K562 (cell line): ENCODE measurements at regions not wholly inside any gene's neighbourhood (a gene's known extent, or its start where the extent isn't known, plus 50 kb on each side); places are given as distances from the start of the nearest gene placed in this dataset.
A peak's percentile ranks its signal among the peaks of the same experiment; 100 is the strongest.

ENCODE experiments used
- ATAC-seq: fragments of 200-7000 bp; cut with Tn5 transposase; 3 replicates; pipeline ENCODE4 v1.9.1; 2020; ENCODE audit warnings: moderate library complexity
- BruUV-seq: library from RNA; stranded (reverse); fragments of 400-500 nt; replicated peaks from 2 replicates; lab custom pipeline; 2021; lab: Mats Ljungman, UMichigan
- CTCF ChIA-PET: fragments of 300-600 bp; formaldehyde crosslinking; extraction: SDS; loops from one replicate; lab custom pipeline; 2021; ENCODE audit warnings: low intra/inter-chr PET ratio; lab: Yijun Ruan, JAX
- POLR2A ChIA-PET: fragments of 300-600, 350-650 bp; sonication (Branson Sonifier 250); formaldehyde crosslinking; extraction: SDS; loops from one replicate; lab custom pipeline; 2021; ENCODE audit warnings: antibody characterized with exemption, inconsistent platforms; lab: Yijun Ruan, JAX
- DNase-seq, 4 experiments: peaks; one replicate each; pipeline versions ENCODE4 v3.0.0 to v3.0.0-alpha.2; 2011 to 2018; ENCODE audit warnings: low spot score in 3 of 4, mixed read lengths in 3 of 4; ENCODE audit errors: extremely low read depth in 1 of 4
- FAIRE-seq: peaks from 2 replicates; lab custom pipeline; 2011; peaks lifted over from hg19 to GRCh38; lab: Jason Lieb, UNC
- H2AFZ ChIP-seq: 2 replicates; pipeline ENCODE4 v1.6.0; 2011; ENCODE audit warnings: low read depth, low read length, control low read depth, inconsistent platforms
- H3K27ac ChIP-seq: fragments of 200-600 bp; 3 replicates; pipeline ENCODE4 v1.8.0; 2011; ENCODE audit warnings: low read depth, mild to moderate bottlenecking, control low read depth, inconsistent platforms, low read length, moderate library complexity, mixed read lengths; ENCODE audit errors: extremely low read depth
- H3K27me3 ChIP-seq, 2 experiments: fragments of 300-600 bp in 1 of 2; 2 replicates in 1 of 2; 3 replicates in 1 of 2; pipeline versions ENCODE4 v1.6.0 to v1.8.0; 2011; ENCODE audit warnings: inconsistent platforms in 2 of 2, low read length in 2 of 2, mild to moderate bottlenecking in 1 of 2, mixed read lengths in 1 of 2, moderate library complexity in 1 of 2; ENCODE audit not compliant: control insufficient read depth in 2 of 2, insufficient read depth in 2 of 2
- H3K36me3 ChIP-seq: fragments of 300-600 bp; 3 replicates; pipeline ENCODE4 v1.8.0; 2011; ENCODE audit warnings: mild to moderate bottlenecking, low read length, inconsistent platforms; ENCODE audit not compliant: control insufficient read depth, insufficient read depth
- H3K4me1 ChIP-seq, 2 experiments: fragments of 200-600 bp in 1 of 2; replicated peaks in 1 of 2; 2 replicates in 1 of 2; 3 replicates in 1 of 2; pipeline versions ENCODE4 v1.5.1 to v1.8.0; 2011; ENCODE audit warnings: inconsistent platforms in 2 of 2, low read length in 2 of 2, mild to moderate bottlenecking in 1 of 2, mixed read lengths in 1 of 2, moderate library complexity in 1 of 2; ENCODE audit not compliant: control insufficient read depth in 2 of 2, insufficient read depth in 2 of 2
- H3K4me2 ChIP-seq: 2 replicates; pipeline ENCODE4 v1.6.1; 2011; ENCODE audit warnings: low read length, control low read depth, inconsistent platforms, mixed read lengths; ENCODE audit not compliant: insufficient read depth
- H3K4me3 ChIP-seq: fragments of 200-600 bp; sonication (generic), shearing (Covaris generic); 2 replicates; pipeline ENCODE4 v1.5.1; 2016; ENCODE audit warnings: control low read depth, inconsistent platforms
- H3K79me2 ChIP-seq: fragments of 200-600 bp; 3 replicates; pipeline ENCODE4 v1.8.0; 2011; ENCODE audit warnings: low read length, inconsistent platforms; ENCODE audit not compliant: control insufficient read depth, insufficient read depth
- H3K9ac ChIP-seq, 2 experiments: 2 replicates each; pipeline versions ENCODE4 v1.6.0 to v1.6.1; 2011; ENCODE audit warnings: low read depth in 2 of 2, low read length in 2 of 2, control low read depth in 1 of 2, inconsistent platforms in 1 of 2, mild to moderate bottlenecking in 1 of 2, mixed read lengths in 1 of 2; ENCODE audit not compliant: insufficient read depth in 1 of 2
- H3K9me1 ChIP-seq: one replicate; pipeline ENCODE4 v1.6.0; 2011; ENCODE audit warnings: inconsistent platforms, mild to moderate bottlenecking, low read length, moderate library complexity; ENCODE audit not compliant: control insufficient read depth, insufficient read depth
- H3K9me3 ChIP-seq: replicated peaks from 2 replicates; pipeline ENCODE4 v1.5.1; 2011; ENCODE audit warnings: low read depth, low read length, inconsistent platforms; ENCODE audit not compliant: control insufficient read depth, insufficient read depth
- H4K20me1 ChIP-seq: replicated peaks from 2 replicates; pipeline ENCODE4 v1.6.1; 2011; ENCODE audit warnings: low read length, inconsistent platforms, mixed read lengths; ENCODE audit not compliant: control insufficient read depth, insufficient read depth
- CBFA2T3 ChIP-seq: fragments of 450-650 bp; IDR thresholded peaks from 2 replicates; pipeline ENCODE4 v1.6.1; 2017
- MAFG ChIP-seq: fragments of 450-650 bp; conservative IDR thresholded peaks from 2 replicates; pipeline ENCODE4 v1.6.1; 2016; ENCODE audit warnings: missing genetic modification characterization, missing compliant biosample characterization
- ZNF143 ChIP-seq: sonication (generic); formaldehyde crosslinking; IDR thresholded peaks from 2 replicates; pipeline ENCODE4 v1.9.0; 2022; ENCODE audit warnings: mild to moderate bottlenecking, missing genetic modification reagents
- WGBS: fragments of 100-300 bp; shearing (Covaris generic); methylation state at CpG from one replicate; pipeline ENCODE4 v1.1.6; 2016; ENCODE audit warnings: low coverage, mixed read lengths; ENCODE audit not compliant: insufficient coverage; ENCODE audit errors: missing lambda C conversion rate; 5-methylcytosine and 5-hydroxymethylcytosine counted together
- in situ Hi-C: fragments of 300-500 bp; cut with MboI; formaldehyde crosslinking; loops from 4 replicates; pipeline ENCODE4 v1.15.0; 2018; ENCODE audit warnings: inconsistent platforms, mixed read lengths
- intact Hi-C: fragments of 100-400 bp; cut with micrococcal nuclease; formaldehyde crosslinking; loops from 2 replicates; pipeline ENCODE4 v1.14.2; 2022

DNA sequence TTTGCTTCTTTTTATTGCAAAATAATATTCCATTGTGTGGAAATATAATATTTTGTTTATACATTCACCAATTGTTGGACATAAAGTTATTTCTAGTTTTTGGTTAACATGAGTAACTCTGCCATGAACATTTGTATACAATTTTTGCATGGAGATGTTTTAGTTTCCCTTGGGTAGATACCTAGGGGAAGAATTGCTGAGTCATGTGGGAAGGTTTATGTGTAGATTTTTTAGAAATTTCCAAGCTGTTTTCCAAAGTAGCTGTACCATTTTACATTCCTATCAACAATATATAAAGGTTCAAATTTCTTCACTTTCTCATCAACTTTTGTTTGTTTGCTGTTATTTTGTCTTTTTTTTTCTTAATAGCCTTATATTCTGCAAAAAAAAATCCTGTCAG, 664.7 kb upstream of the FBXO33 start:
- H4K20me1 ChIP-seq, result no peaks in the 10 kb centered on the region
- TF ChIP-seq MAFG (tag) (peak; percentile 30; the same call in 1 of the 2 replicates), CBFA2T3 (no peak)
- TF ChIP-seq, all 486 proteins: peak for 1
- no peak overlapping the region for H3K27ac ChIP-seq
- no peaks in the 10 kb centered on the region for H3K27me3 ChIP-seq
- no peaks in the 10 kb centered on the region for H3K4me1 ChIP-seq
- ATAC-seq, result no peak
- H3K36me3 ChIP-seq, result no peaks in the 10 kb centered on the region
- no peak overlapping the region for H3K9ac ChIP-seq
- no peak for DNase-seq
- H3K4me2 ChIP-seq, result no peak overlapping the region
- H3K9me3 ChIP-seq, result no peaks in the 10 kb centered on the region
- POLR2A ChIA-PET, result no interaction called here
- FAIRE-seq, result no peak
- no peaks in the 10 kb centered on the region for H3K79me2 ChIP-seq
- H3K9me1 ChIP-seq, result no peaks in the 10 kb centered on the region
- CTCF ChIA-PET, result no interaction called here
- no TSS peak for BruUV-seq
- in situ Hi-C loops, result no loop called here
- no peak overlapping the region for H2AFZ ChIP-seq
- intact Hi-C loops, result no loop called here
- H3K4me3 ChIP-seq, result no peak overlapping the region

DNA sequence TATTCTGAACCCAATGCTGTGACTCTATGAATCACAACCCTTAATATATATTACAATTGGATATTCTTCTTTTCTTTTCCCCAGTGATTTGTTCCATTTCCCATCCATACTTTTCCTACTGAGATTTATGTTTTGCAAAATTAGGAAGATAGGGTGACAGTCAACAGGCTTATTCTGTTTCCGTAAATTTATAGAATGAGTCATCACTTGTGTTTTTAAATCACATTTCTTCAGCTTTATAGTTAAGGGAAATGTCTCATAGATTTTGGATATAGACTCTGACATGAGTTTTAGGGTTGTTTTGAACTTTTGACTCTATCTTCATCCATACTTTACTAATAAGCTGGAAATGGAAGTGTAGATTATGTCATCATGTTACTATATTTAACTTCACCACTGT, 661.6 kb upstream of the FBXO33 start:
- no peak for FAIRE-seq
- POLR2A ChIA-PET, result no interaction called here
- in situ Hi-C loops, result no loop called here

More for the DNA sequence above, 661.6 kb upstream of the FBXO33 start:
- CTCF ChIA-PET, result no interaction called here
- H3K4me1 ChIP-seq, result no peaks in the 10 kb centered on the region
- no peak overlapping the region for H3K4me3 ChIP-seq
- DNase-seq (no peak), ATAC-seq (no peak)
- intact Hi-C loops, result no loop called here
- no peak for TF ChIP-seq ZNF143
- H4K20me1 ChIP-seq, result no peaks in the 10 kb centered on the region
- H3K27me3 ChIP-seq, result no peaks in the 10 kb centered on the region
- no TSS peak for BruUV-seq
- no peaks in the 10 kb centered on the region for H3K9me3 ChIP-seq
- 0% methylated on average over 1 of the region's 1 CpG for WGBS
- no peak overlapping the region for H3K9ac ChIP-seq
- no peaks in the 10 kb centered on the region for H3K79me2 ChIP-seq
- no peaks in the 10 kb centered on the region for H3K36me3 ChIP-seq
- H3K4me2 ChIP-seq, result no peak overlapping the region
- no peaks in the 10 kb centered on the region for H3K9me1 ChIP-seq
- H3K27ac ChIP-seq, result no peak overlapping the region
- no peak overlapping the region for H2AFZ ChIP-seq
